Cardiac fibroblast (primary cell): ENCODE measurements at regions not wholly inside any gene's neighbourhood (a gene's known extent, or its start where the extent isn't known, plus 50 kb on each side); places are given as distances from the start of the nearest gene placed in this dataset.

ENCODE experiments used
- DNase-seq, 2 donors: peaks; one replicate each; pipeline versions ENCODE4 v3.0.0 to v3.0.0-alpha.2; 2010; ENCODE audit warnings: low read depth in 2 of 2
- H3K4me3 ChIP-seq, 2 donors: replicated peaks in 1 of 2; 1 replicate in 1 of 2; 2 replicates in 1 of 2; pipeline ENCODE4 v1.5.1; 2011; ENCODE audit warnings: low read depth in 2 of 2, low read length in 2 of 2, mild to moderate bottlenecking in 2 of 2, moderate library complexity in 1 of 2
- CTCF ChIP-seq: IDR thresholded peaks from one replicate; pipeline ENCODE4 v1.5.1; 2011; ENCODE audit warnings: low read depth, mild to moderate bottlenecking, low read length, inconsistent platforms

- H3K4me3 ChIP-seq: no peak overlapping the region
- TF ChIP-seq CTCF: no peak
- peak; percentile 81 to 91 for DNase-seq
Measured at GRCh38 chr13:80217614-80218456, 123.1 kb downstream of the SPRY2 start.

GRCh38 chr13:80215368-80215767 is 125.6 kb downstream of the SPRY2 start:
- no peak for TF ChIP-seq CTCF
- H3K4me3 ChIP-seq: no peak overlapping the region
- peak; percentile 20 to 66 for DNase-seq

GRCh38 chr13:80214521-80214991 is 126.4 kb downstream of the SPRY2 start:
- DNase-seq: no peak
- TF ChIP-seq CTCF: no peak
- H3K4me3 ChIP-seq: no peak overlapping the region

GRCh38 chr13:80214050-80214449 is 126.9 kb downstream of the SPRY2 start:
- H3K4me3 ChIP-seq: no peak overlapping the region
- DNase-seq: no peak
- TF ChIP-seq CTCF: no peak

- H3K4me3 ChIP-seq: no peak overlapping the region
- TF ChIP-seq CTCF: no peak
- DNase-seq: no peak
Measured at GRCh38 chr13:80213201-80213600, 127.7 kb downstream of the SPRY2 start.

- DNase-seq: no peak
- TF ChIP-seq CTCF: no peak
- H3K4me3 ChIP-seq: no peak overlapping the region
Measured at GRCh38 chr13:80211566-80211965, 129.4 kb downstream of the SPRY2 start.
